ENCODE measurements at regions not wholly inside any gene's neighbourhood (a gene's known extent, or its start where the extent isn't known, plus 50 kb on each side); places are given as distances from the start of the nearest gene placed in this dataset.

- ChIA-PET POLR2A (no interaction called here), CTCF (no interaction called here)
Observed at GRCh38 chr6:11482616-11483015, 54.9 kb upstream of the TMEM170B start.

DNA sequence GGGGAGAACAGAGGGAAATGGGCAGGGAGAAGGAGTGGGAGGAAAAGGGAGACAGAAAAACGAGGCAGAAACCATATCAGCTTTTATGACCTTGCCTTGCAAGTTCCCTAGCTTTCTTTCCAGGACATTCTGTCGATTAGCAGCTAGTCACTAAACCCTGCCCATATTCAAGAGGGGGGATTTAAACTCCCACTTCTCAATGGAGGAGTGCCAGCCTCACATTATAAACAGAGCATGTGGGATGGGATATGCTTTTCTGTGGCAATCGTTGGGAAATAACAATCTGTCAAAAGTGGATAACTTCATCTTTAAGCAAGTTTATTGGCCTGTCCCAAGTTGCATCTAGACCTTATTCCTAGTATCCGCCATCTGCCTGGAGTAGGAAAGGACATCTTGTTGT lies 57.0 kb upstream of the TMEM170B start:
- CTCF ChIA-PET = interaction anchor here (0.6 kb wide), 1 partner anchor 633 kb away, joined by 3 read pairs; no protein-coding TSS in a partner anchor
- Mint-ChIP-seq H3K9me3 (peaks cover 4% of the 10 kb centered on the region; the same call in 1 of the 2 replicates), H3K4me3 (no peak overlapping the region)

More at GRCh38 chr6:11482616-11483015, 54.9 kb upstream of the TMEM170B start:
- Mint-ChIP-seq H3K4me3 (no peak overlapping the region), H3K9me3 (peaks cover 4% of the 10 kb centered on the region; the same call in 1 of the 2 replicates), H3K4me1 (peaks cover 15% of the 10 kb centered on the region), H3K27ac (no peak overlapping the region), H3K36me3 (no peaks in the 10 kb centered on the region), H3K27me3 (ENCODE audit: low read depth) (no peaks in the 10 kb centered on the region)
- no peak for DNase-seq (ENCODE audit: low spot score)
- TF ChIP-seq CBFB (CRISPR knock-in tag; IDR thresholded peaks at IDR 0.05; ENCODE audit: low read depth) (no peak), PRRX2 (CRISPR knock-in tag; IDR thresholded peaks at IDR 0.05) (no peak), TCF7 (CRISPR knock-in tag; IDR thresholded peaks at IDR 0.05; ENCODE audit: low read depth) (no peak), SP1 (CRISPR knock-in tag; conservative IDR thresholded peaks at IDR 0.05) (no peak), TP53 (CRISPR knock-in tag; IDR thresholded peaks at IDR 0.05) (no peak), ZNF121 (CRISPR knock-in tag; IDR thresholded peaks at IDR 0.05) (no peak)
- TF ChIP-seq, protein P1, sequence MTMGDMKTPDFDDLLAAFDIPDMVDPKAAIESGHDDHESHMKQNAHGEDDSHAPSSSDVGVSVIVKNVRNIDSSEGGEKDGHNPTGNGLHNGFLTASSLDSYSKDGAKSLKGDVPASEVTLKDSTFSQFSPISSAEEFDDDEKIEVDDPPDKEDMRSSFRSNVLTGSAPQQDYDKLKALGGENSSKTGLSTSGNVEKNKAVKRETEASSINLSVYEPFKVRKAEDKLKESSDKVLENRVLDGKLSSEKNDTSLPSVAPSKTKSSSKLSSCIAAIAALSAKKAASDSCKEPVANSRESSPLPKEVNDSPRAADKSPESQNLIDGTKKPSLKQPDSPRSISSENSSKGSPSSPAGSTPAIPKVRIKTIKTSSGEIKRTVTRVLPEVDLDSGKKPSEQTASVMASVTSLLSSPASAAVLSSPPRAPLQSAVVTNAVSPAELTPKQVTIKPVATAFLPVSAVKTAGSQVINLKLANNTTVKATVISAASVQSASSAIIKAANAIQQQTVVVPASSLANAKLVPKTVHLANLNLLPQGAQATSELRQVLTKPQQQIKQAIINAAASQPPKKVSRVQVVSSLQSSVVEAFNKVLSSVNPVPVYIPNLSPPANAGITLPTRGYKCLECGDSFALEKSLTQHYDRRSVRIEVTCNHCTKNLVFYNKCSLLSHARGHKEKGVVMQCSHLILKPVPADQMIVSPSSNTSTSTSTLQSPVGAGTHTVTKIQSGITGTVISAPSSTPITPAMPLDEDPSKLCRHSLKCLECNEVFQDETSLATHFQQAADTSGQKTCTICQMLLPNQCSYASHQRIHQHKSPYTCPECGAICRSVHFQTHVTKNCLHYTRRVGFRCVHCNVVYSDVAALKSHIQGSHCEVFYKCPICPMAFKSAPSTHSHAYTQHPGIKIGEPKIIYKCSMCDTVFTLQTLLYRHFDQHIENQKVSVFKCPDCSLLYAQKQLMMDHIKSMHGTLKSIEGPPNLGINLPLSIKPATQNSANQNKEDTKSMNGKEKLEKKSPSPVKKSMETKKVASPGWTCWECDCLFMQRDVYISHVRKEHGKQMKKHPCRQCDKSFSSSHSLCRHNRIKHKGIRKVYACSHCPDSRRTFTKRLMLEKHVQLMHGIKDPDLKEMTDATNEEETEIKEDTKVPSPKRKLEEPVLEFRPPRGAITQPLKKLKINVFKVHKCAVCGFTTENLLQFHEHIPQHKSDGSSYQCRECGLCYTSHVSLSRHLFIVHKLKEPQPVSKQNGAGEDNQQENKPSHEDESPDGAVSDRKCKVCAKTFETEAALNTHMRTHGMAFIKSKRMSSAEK (CRISPR knock-in tag; IDR thresholded peaks at IDR 0.05; ENCODE audit: borderline replicate concordance) = no peak
- no peak for ATAC-seq

GRCh38 chr6:11479296-11479695 lies 58.3 kb upstream of the TMEM170B start:
- no peaks in the 10 kb centered on the region for H3K4me1 Mint-ChIP-seq
- H3K27ac Mint-ChIP-seq = no peak overlapping the region
- H3K9me3 Mint-ChIP-seq = peaks cover 4% of the 10 kb centered on the region; the same call in 1 of the 2 replicates
- no peaks in the 10 kb centered on the region for H3K27me3 Mint-ChIP-seq (ENCODE audit: low read depth)
- POLR2A ChIA-PET = no interaction called here
- H3K36me3 Mint-ChIP-seq = no peaks in the 10 kb centered on the region
- CTCF ChIA-PET = interaction anchor here (0.6 kb wide), 1 partner anchor 718 kb away, joined by 4 read pairs; no protein-coding TSS in a partner anchor
- ATAC-seq (no peak), DNase-seq (ENCODE audit: low spot score) (no peak)
- no peak overlapping the region for H3K4me3 Mint-ChIP-seq
- TF ChIP-seq RELA (CRISPR knock-in tag; IDR thresholded peaks at IDR 0.05; ENCODE audit: borderline replicate concordance) (no peak), GTF2I (CRISPR knock-in tag; conservative IDR thresholded peaks at IDR 0.05) (no peak), NR3C1 (CRISPR knock-in tag; conservative IDR thresholded peaks at IDR 0.05; ENCODE audit: low read depth) (no peak), ZBTB21 (CRISPR knock-in tag; IDR thresholded peaks at IDR 0.05; ENCODE audit: borderline replicate concordance) (no peak), FOXK1 (CRISPR knock-in tag; IDR thresholded peaks at IDR 0.05) (no peak), CREB1 (CRISPR knock-in tag; IDR thresholded peaks at IDR 0.05) (no peak), ZNF423 (CRISPR knock-in tag; IDR thresholded peaks at IDR 0.05) (no peak), ZNF121 (CRISPR knock-in tag; IDR thresholded peaks at IDR 0.05) (no peak), ZNF219 (CRISPR knock-in tag; IDR thresholded peaks at IDR 0.05; ENCODE audit: borderline replicate concordance) (no peak), RORB (CRISPR knock-in tag; IDR thresholded peaks at IDR 0.05) (no peak), ETV6 (CRISPR knock-in tag; IDR thresholded peaks at IDR 0.05) (no peak), ATF1 (CRISPR knock-in tag; IDR thresholded peaks at IDR 0.05) (no peak), TEAD4 (CRISPR knock-in tag; IDR thresholded peaks at IDR 0.05) (no peak), MLX (CRISPR knock-in tag; IDR thresholded peaks at IDR 0.05) (no peak)
- TF ChIP-seq, protein P2, sequence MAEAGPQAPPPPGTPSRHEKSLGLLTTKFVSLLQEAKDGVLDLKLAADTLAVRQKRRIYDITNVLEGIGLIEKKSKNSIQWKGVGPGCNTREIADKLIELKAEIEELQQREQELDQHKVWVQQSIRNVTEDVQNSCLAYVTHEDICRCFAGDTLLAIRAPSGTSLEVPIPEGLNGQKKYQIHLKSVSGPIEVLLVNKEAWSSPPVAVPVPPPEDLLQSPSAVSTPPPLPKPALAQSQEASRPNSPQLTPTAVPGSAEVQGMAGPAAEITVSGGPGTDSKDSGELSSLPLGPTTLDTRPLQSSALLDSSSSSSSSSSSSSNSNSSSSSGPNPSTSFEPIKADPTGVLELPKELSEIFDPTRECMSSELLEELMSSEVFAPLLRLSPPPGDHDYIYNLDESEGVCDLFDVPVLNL (CRISPR knock-in tag; IDR thresholded peaks at IDR 0.05; ENCODE audit: borderline replicate concordance, low read depth) = no peak
- TF ChIP-seq, protein P3, sequence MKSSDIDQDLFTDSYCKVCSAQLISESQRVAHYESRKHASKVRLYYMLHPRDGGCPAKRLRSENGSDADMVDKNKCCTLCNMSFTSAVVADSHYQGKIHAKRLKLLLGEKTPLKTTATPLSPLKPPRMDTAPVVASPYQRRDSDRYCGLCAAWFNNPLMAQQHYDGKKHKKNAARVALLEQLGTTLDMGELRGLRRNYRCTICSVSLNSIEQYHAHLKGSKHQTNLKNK (CRISPR knock-in tag; IDR thresholded peaks at IDR 0.05) = no peak
- TF ChIP-seq, protein P4, sequence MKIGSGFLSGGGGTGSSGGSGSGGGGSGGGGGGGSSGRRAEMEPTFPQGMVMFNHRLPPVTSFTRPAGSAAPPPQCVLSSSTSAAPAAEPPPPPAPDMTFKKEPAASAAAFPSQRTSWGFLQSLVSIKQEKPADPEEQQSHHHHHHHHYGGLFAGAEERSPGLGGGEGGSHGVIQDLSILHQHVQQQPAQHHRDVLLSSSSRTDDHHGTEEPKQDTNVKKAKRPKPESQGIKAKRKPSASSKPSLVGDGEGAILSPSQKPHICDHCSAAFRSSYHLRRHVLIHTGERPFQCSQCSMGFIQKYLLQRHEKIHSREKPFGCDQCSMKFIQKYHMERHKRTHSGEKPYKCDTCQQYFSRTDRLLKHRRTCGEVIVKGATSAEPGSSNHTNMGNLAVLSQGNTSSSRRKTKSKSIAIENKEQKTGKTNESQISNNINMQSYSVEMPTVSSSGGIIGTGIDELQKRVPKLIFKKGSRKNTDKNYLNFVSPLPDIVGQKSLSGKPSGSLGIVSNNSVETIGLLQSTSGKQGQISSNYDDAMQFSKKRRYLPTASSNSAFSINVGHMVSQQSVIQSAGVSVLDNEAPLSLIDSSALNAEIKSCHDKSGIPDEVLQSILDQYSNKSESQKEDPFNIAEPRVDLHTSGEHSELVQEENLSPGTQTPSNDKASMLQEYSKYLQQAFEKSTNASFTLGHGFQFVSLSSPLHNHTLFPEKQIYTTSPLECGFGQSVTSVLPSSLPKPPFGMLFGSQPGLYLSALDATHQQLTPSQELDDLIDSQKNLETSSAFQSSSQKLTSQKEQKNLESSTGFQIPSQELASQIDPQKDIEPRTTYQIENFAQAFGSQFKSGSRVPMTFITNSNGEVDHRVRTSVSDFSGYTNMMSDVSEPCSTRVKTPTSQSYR (CRISPR knock-in tag; IDR thresholded peaks at IDR 0.05) = no peak

More for the DNA sequence above, 57.0 kb upstream of the TMEM170B start:
- no peak for TF ChIP-seq MYBL2 (CRISPR knock-in tag; IDR thresholded peaks at IDR 0.05)
- TF ChIP-seq, protein P5, sequence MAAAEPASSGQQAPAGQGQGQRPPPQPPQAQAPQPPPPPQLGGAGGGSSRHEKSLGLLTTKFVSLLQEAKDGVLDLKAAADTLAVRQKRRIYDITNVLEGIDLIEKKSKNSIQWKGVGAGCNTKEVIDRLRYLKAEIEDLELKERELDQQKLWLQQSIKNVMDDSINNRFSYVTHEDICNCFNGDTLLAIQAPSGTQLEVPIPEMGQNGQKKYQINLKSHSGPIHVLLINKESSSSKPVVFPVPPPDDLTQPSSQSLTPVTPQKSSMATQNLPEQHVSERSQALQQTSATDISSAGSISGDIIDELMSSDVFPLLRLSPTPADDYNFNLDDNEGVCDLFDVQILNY (CRISPR knock-in tag; IDR thresholded peaks at IDR 0.05) = no peak
- POLR2A ChIA-PET = no interaction called here
- ATAC-seq (no peak), DNase-seq (ENCODE audit: low spot score) (no peak)
- Mint-ChIP-seq H3K27me3 (ENCODE audit: low read depth) (no peaks in the 10 kb centered on the region), H3K4me1 (peaks cover 4% of the 10 kb centered on the region), H3K36me3 (no peaks in the 10 kb centered on the region), H3K27ac (no peak overlapping the region)

All from WTC11 (cell line).